Smooth muscle cell (in vitro differentiated cells): ENCODE measurements at regions not wholly inside any gene's neighbourhood (a gene's known extent, or its start where the extent isn't known, plus 50 kb on each side); places are given as distances from the start of the nearest gene placed in this dataset.

ENCODE experiments used
- DNase-seq: peaks from one replicate; lab custom pipeline; 2025; ENCODE audit not compliant: unreplicated experiment; lab: John Stamatoyannopoulos, UW
- H2AFZ ChIP-seq: fragments of 200-600 bp; sonication (generic); 2 replicates; pipeline ENCODE4 v1.6.0; 2016; ENCODE audit warnings: antibody characterized with exemption, low read depth, mild to moderate bottlenecking
- H3F3A ChIP-seq: fragments of 200-600 bp; sonication (generic); 2 replicates; pipeline ENCODE4 v1.6.0; 2017; ENCODE audit warnings: antibody characterized with exemption, low read depth
- H3K27ac ChIP-seq: fragments of 200-600 bp; sonication (generic); 2 replicates; pipeline ENCODE4 v1.5.1; 2016; ENCODE audit warnings: low read depth, mild to moderate bottlenecking
- H3K27me3 ChIP-seq: fragments of 200-600 bp; sonication (generic); 2 replicates; pipeline ENCODE4 v1.6.1; 2016; ENCODE audit warnings: low read depth, mild to moderate bottlenecking
- H3K36me3 ChIP-seq: fragments of 200-600 bp; sonication (generic); 2 replicates; pipeline ENCODE4 v1.5.1; 2016; ENCODE audit warnings: low read depth
- H3K4me1 ChIP-seq: fragments of 200-600 bp; sonication (generic); 2 replicates; pipeline ENCODE4 v1.5.1; 2016; ENCODE audit warnings: low read depth
- H3K4me2 ChIP-seq: fragments of 200-600 bp; sonication (generic); 2 replicates; pipeline ENCODE4 v1.6.0; 2016; ENCODE audit warnings: mild to moderate bottlenecking
- H3K4me3 ChIP-seq: fragments of 200-600 bp; sonication (generic); 2 replicates; pipeline ENCODE4 v1.5.1; 2016; ENCODE audit warnings: mild to moderate bottlenecking
- H3K79me2 ChIP-seq: fragments of 200-600 bp; sonication (generic); 2 replicates; pipeline ENCODE4 v1.6.0; 2016; ENCODE audit warnings: low read depth, mild to moderate bottlenecking
- H3K9ac ChIP-seq: fragments of 200-600 bp; sonication (generic); 2 replicates; pipeline ENCODE4 v1.6.0; 2016; ENCODE audit warnings: low read depth
- H3K9me3 ChIP-seq: fragments of 200-600 bp; sonication (generic); replicated peaks from 2 replicates; pipeline ENCODE4 v1.5.1; 2016; ENCODE audit warnings: low read depth
- H4K20me1 ChIP-seq: fragments of 200-600 bp; sonication (generic); 2 replicates; pipeline ENCODE4 v1.6.0; 2016; ENCODE audit warnings: low read depth
- CTCF ChIP-seq: fragments of 200-600 bp; sonication (generic); IDR thresholded peaks from 2 replicates; pipeline ENCODE4 v1.5.1; 2017; ENCODE audit warnings: borderline replicate concordance, mild to moderate bottlenecking, antibody characterized with exemption; ENCODE audit not compliant: insufficient read depth, poor library complexity, severe bottlenecking
- WGBS: methylation state at CpG from one replicate; pipeline ENCODE4 v1.1.7; 2016; ENCODE audit warnings: low lambda C conversion rate; 5-methylcytosine and 5-hydroxymethylcytosine counted together

GRCh38 chr1:66443793-66444192 is 90.2 kb upstream of the SGIP1 start:
- no peaks in the 10 kb centered on the region for H3K36me3 ChIP-seq
- H4K20me1 ChIP-seq: no peaks in the 10 kb centered on the region
- TF ChIP-seq CTCF: no peak
- H3K4me3 ChIP-seq: no peak overlapping the region
- H3K4me1 ChIP-seq: no peaks in the 10 kb centered on the region
- H2AFZ ChIP-seq: no peak overlapping the region
- DNase-seq: no peak
- no peaks in the 10 kb centered on the region for H3K27me3 ChIP-seq
- H3K9ac ChIP-seq: no peak overlapping the region
- WGBS: 69% methylated on average over 1 of the region's 1 CpG
- no peak overlapping the region for H3K27ac ChIP-seq
- no peak overlapping the region for H3K4me2 ChIP-seq
- no peaks in the 10 kb centered on the region for H3K9me3 ChIP-seq
- no peaks in the 10 kb centered on the region for H3K79me2 ChIP-seq
- no peaks in the 10 kb centered on the region for H3F3A ChIP-seq

GRCh38 chr1:66444438-66445265 is 89.3 kb upstream of the SGIP1 start:
- no peak overlapping the region for H3K9ac ChIP-seq
- DNase-seq: no peak

GRCh38 chr1:66445492-66446181 is 88.3 kb upstream of the SGIP1 start:
- DNase-seq: no peak
- no peaks in the 10 kb centered on the region for H3K36me3 ChIP-seq
- no peak for TF ChIP-seq CTCF
- H3K79me2 ChIP-seq: no peaks in the 10 kb centered on the region
- peak overlapping the region; percentile 86 for H2AFZ ChIP-seq
- WGBS: 88% methylated on average over 5 of the region's 5 CpGs
- H3K4me3 ChIP-seq: no peak overlapping the region
- H3K4me1 ChIP-seq: no peaks in the 10 kb centered on the region
- H3K4me2 ChIP-seq: no peak overlapping the region
- H3K9me3 ChIP-seq: no peaks in the 10 kb centered on the region
- H3K9ac ChIP-seq: no peak overlapping the region
- no peak overlapping the region for H3K27ac ChIP-seq
- no peaks in the 10 kb centered on the region for H3K27me3 ChIP-seq
- no peaks in the 10 kb centered on the region for H3F3A ChIP-seq
- H4K20me1 ChIP-seq: no peaks in the 10 kb centered on the region

More at GRCh38 chr1:66444438-66445265, 89.3 kb upstream of the SGIP1 start:
- Histone ChIP-seq H3K27me3 (no peaks in the 10 kb centered on the region), H3F3A (no peaks in the 10 kb centered on the region), H3K79me2 (no peaks in the 10 kb centered on the region), H3K4me3 (no peak overlapping the region), H3K36me3 (no peaks in the 10 kb centered on the region), H3K4me1 (no peaks in the 10 kb centered on the region), H2AFZ (peak overlapping the region; percentile 14), H3K4me2 (no peak overlapping the region), H3K9me3 (no peaks in the 10 kb centered on the region), H4K20me1 (no peaks in the 10 kb centered on the region), H3K27ac (no peak overlapping the region)
- 32% methylated on average over 3 of the region's 3 CpGs for WGBS
- no peak for TF ChIP-seq CTCF
